Occipital lobe (tissue), 1 donor: ENCODE measurements at regions not wholly inside any gene's neighbourhood (a gene's known extent, or its start where the extent isn't known, plus 50 kb on each side); places are given as distances from the start of the nearest gene placed in this dataset.
A peak's percentile ranks its signal among the peaks of the same experiment; 100 is the strongest.
"Not testable (repeated sequence)": the region's sequence is repeated elsewhere in the genome, so short reads cannot be mapped to it uniquely, and the experiment has no call there.

Experiments
- DNase-seq: peaks from one replicate; lab custom pipeline; 2025; lab: John Stamatoyannopoulos, UW

DNA sequence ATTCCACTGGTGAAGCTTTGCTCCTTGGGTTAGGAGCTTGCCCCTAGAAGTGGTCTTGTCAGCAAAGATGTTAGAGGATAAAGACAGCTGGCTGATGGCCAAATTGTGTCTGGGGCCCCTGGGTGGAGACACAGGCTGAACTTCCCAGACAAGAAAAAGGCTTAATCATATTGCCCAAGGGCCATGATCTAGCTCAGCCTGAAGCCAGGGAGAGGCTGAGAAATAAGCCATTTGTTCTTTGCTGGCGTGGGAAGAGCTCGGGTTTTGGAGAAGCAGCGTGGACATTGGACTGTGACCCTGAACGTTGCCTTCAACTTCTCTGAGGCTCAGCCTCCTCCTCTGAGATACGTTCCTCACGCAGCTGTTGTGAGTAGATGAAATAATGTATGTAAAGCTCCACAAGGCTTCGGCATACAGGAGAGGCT is 153.0 kb downstream of the ZFP36L2 start:
- DNase-seq: no peak

DNA sequence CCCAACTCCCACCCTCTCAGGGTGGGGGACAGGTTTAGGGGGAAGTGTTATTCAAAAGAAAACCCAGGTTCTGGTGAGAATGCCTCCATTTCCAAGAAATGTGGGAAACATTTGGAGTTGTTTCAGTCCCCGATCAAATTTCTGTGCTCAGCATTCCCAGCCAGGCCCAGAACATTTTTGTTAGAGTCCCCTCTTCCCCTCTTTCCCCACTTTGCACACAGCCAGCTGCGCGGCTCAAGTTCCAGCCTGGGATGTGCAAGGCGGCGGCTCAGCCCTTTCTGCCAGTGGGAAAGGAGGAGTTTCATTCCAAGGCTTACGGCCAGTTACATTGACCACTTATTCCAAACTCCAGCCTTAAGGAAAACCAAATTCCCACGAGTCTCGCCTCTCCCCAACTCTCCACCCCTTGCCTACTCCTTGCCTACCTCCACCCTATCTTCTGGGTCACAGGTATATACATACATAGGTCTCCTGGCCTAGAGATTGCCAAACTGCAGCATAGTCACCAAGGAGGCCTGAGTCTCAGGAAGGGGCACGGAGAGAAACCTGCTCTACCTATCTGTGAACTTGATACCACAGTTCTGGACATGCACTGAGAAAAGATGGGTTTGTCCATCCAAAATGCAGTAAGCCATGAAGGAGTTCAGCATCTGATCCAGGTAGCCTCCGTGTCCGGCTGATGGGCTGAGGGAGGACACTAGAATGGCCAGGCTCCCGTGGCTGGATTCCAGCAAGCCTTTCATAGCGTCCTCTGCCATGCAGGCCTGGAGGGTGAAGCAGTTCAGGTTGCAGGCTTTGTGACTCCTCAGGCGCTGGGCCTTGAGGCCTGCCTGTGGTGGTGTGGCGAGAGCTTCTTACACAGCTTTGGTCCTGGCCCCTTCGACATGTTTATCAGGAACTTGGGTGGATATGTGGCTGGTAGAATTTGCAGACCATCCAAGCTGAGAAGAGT is 154.5 kb downstream of the ZFP36L2 start:
- DNase-seq: no peak

DNA sequence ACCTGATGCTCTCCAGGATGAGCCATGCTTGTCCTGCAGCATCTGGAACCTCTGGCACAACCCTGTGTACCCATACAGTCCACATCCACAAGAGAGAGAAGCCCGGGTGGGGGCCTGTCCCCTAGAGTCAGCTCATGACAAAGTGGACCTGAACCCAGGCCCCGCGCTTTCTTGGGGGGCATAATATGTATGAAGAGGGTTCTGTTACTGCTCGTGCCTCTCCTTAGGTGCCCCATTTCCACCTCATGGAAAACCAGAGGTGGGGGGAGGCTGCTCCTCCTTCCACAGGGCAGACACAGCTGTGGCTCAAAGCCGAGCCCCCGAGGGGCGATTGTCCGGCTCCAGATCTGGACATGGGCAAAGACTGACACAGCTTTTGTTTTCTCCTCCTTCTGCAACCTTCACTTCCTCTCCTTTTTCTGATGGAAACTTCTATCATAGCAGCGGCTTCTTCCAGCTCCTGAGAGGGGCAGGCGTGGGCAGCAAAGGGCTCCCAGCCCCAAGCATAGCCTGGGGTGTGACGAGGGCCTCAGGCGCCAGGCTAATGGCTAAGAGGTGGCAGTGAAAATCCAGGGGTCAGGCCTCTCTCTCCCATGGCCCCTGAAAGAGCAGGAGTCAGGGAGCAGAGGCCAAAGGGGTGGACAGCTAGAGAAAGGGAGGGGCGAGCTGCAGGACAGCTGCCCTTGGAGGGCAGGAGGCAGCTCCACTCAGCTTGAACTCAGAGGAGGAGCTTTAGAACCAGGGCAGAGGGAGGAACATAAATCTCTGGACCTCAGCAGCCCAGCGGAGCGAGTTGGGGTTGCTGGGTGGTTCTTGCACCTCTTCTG is 155.5 kb downstream of the ZFP36L2 start:
- no peak for DNase-seq

DNA sequence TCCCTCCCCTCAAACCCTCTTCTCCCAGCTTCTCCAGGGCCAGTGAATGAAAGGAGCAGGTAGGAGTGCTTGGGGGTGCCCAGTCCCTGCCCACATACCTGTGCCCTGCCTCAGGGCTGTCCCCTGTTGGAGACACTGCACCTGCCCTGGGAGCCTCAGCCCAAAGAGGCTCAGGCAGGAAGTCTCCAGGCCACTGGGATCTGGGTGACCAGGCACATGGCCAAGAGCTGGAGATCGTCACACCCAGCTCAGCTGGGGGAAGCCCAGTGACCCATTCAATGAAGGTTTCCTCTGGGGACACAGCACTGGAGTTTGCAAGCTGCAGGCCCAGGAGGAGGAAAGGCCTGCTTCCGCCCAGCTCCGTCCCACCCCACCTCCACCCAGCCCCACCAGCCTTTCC is 156.4 kb downstream of the ZFP36L2 start:
- DNase-seq: no peak

DNA sequence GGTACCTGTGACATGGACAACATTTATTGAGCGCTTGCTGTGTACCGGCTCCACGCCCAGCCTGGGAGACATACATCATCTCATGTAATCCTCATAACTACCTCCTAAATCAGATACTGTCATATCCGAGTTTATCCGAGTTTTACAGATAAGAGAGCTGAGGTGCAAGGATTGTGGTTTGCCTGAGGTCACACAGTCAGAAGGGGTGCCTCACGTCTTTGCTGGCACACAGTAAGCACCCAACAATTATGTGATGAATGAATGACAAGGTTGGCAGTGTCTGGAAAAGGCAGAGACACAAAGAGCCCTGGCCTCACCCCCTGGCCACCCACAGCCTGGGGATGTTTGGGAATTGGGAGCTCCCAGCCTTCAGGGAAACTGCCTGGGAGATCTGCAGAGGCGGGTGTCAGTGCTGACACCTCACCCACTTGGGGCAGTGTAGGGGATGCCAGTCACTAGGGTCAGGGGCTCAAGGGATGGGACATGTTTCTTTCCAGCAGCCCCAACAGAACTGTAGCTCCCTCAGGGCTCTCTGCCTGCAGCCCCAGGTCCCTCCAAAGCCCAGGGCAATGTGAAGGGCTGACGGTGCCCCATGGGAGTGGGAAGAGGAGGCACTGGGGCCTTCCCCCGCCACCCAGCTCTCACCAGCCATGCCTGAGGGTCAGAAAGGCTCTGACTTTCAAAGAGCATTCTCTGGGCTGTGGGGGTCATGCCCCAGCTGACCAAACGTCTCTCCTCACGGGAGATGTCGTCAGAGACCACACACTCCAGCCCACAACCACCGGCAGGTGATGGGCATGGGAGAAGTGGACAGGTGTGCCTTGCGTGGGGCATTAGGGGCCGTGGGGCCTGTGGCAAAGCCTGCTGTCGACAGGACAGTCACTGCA is 157.5 kb downstream of the ZFP36L2 start:
- DNase-seq: no peak

DNA sequence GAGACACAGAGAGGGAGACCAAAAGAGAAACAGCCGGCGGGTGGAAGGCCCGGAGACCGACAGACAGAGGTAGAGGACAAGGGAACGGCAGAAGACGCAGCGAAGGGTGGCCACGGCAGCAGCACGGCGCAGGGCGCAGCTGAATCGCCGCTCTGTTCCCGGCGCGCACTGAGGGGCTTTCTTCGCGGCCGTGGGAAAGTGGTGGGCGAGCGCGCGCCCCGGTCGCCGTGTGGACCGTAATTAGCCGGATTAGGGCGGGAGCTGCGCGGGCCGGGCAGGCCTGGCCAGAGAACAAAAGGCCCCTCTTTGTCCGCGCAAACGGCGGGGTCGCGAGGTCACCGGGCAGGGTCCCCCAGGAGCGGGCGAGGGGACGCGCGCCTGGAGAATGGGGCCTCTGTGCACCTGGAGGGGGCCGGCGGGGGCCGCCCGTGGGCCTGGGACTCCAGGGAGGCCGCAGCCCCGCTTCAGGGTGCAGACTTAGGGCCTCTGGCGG is 158.3 kb downstream of the ZFP36L2 start:
- DNase-seq: no peak

DNA sequence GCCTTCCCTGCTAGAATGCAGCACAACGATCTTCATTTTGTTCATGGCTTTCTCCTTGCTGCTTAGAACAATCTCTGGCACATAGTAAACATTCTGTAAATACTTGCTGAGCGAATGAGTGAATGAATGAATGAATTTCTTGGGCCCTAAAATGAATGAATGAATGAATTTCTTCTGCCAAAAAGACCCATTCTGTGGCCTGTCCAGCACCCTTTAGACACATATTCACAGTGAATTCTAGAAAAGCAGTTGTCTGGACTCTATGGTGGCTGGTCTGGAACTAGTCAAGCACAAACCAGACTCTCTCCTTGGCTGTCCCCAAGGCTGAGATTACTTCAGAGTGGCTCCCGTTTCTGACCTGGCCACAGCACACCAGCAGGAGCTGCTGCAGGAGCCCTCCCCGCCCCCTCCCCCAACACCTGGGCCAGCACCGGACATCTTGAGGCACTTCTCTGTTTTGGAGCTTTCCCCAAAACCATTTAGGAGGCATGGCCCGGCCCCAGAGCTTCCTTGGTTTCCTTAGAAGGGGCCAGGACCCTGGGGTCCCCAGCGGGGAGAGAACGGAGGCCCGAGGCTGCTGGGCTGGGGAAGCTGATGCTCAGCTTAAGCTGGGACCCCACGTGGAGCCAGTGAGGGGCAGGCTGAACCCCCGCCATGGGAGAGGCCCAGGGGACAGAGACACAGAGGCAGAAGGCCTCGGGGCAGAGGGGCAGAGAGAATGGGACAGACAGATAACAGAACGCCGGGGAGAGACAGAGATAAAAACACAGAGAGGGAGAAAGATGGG is 159.0 kb downstream of the ZFP36L2 start:
- DNase-seq: no peak

DNA sequence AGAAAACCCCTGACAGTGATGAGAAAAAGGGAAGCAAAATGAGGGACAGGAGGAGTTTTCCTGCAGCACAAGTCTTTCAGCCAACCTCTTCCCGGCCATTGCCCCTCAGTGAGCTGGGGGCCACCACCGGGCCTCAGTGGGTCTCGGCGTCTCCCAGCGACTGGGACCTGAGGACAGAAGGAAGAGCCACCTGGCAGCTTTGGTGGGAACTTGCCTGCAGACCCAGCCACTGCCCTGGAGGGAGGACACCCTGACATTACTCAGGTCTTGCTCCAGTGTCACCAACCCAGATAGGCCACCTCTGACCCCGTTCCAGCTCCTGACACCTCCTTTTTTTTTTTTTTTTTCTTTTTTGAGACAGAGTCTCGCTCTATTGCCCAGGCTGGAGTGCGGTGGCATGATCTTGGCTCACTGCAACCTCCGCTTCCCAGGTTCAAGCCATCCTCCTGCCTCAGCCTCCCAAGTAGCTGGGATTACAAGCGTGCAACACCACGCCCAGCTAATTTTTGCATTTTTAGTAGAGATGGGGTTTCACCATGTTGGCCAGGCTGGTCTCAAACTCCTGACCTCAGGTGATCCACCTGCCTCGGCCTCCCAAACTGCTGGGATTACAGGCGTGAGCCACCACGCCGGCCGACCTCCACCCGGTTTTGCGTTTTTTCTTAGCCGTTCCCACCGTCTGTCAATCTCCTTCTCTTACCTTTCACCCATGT is 159.7 kb downstream of the ZFP36L2 start:
- DNase-seq: not testable (repeated sequence)

DNA sequence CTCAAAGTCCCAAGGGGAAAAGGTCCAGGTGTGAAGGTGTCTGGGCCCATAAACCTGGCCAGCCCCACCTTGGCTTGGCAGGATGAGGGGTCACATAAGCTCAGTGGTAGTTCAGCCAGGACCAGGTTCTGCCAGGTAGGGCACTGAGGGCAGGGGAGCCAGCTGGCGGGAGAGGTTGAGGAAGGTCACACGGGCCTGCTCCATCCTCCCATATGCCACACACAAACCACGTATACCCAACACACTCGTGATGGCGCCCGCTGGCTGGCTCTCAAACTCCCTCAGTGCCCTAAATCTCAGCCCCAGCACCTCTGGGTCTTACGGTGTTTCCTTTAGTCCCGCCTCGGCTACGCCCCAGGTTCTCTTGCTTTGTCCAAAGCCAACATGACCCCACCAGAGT is 160.5 kb downstream of the ZFP36L2 start:
- DNase-seq: no peak

DNA sequence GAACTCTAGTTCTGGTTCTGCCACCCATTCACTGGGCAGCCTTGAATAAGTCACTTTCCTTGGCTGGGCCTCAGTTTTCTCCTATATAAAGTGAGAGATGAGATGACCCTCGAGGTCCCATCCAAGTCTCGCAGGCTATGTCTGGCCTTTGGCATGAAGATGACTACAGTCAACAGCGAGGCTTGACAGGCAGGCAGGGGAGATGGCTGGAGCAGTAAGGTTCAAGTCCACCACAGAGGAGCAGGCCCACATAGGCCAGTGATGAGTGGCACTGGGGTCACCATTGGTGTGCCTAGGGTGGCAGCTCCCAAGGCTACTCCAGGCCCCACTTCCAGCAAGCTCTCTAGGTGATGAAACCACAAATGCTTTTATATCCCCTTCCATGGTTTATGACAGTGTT is 161.4 kb downstream of the ZFP36L2 start:
- DNase-seq: no peak

DNA sequence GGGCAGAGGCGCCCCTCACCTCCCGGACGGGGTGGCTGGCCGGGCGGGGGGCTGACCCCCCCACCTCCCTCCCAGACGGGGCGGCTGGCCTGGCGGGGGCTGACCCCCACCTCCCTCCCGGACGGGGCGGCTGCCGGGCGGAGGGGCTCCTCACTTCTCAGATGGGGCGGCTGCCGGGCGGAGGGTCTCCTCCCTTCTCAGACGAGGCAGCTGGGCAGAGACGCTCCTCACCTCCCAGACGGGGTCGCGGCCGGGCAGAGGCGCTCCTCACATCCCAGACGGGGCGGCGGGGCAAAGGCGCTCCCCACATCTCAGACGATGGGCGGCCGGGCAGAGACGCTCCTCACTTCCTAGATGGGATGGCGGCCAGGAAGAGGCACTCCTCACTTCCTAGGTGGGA is 163.3 kb downstream of the ZFP36L2 start:
- DNase-seq: not testable (repeated sequence)

DNA sequence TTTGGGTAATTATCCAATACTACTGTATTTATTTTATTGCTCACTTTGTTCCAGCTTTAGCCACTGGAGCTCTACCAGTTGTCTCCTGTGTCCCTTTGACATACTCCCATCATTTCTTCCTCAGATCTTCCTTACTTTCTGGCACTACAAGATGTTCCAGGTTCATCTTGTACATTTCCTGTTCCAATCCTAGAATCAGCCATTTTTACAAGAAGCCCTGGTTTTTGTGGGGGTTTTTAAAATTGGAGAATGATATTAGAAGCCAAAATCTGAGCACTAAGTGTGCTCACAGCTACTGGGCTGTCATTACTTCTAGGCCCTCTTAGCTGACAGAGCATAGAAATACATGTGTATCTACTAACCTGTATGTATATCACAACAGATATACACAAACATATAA is 164.3 kb downstream of the ZFP36L2 start:
- DNase-seq: no peak

DNA sequence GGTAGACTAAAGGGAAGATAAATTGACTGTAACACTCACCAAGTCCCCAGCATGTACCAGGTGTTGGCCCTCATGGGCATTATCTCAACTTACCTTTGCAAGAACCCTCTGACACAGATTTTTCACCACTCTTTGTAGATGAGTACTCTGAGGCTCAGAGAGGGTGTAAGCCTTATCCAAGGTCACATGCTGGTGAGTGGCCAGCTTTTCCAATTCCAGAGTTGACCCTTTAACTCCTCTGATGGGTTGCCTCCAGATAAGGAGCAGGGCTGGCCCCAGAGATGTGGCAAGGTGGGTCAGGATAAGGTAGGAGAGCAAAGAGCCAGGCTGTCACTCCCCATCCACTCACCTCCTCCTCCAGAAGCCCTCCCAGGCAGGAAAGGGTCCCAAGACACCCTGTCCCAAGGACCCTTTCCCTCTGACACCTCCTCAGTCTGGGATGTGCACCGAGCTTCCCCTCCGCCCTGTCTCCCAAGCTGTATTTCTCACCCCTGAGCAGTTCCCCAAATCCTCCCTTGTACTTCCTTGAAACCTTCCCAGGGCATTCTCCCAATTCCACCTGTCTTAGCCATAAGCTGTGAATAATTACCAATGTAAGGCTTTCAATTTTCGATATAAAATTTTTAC is 165.9 kb downstream of the ZFP36L2 start:
- DNase-seq: no peak

DNA sequence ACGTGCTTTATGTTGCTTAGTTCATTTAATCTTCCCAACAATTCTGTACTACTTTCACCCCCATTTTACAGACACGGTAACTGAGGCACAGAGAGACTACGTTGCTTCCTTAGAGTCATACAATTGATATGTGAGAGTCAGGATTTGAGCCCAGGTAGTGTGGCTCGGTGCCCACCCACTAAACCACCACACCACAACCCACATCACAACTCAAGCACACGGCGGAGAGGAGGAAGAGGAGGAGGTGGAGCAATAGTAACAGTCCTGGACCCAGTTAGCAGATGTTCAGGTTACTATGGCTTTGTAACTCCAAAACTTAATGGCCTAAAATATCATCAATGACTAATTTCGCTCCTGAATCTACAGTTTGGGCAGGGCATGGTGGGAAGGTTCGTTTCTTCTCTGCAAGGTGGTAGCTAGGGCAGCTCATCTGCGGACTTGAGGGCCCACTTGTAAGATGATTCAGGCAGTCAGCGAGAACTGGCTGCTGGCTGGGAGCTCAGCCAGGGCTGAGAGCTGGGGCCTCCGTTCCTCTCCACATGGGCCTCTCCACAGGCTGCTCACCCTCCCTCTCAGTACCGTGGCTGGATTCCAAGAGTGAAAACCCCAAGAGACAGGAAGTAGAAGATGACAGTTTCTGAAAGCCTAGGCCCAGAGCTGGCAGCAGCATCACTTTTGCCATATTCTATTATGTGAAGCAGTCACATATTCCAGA is 167.1 kb downstream of the ZFP36L2 start:
- DNase-seq: peak; percentile 76

DNA sequence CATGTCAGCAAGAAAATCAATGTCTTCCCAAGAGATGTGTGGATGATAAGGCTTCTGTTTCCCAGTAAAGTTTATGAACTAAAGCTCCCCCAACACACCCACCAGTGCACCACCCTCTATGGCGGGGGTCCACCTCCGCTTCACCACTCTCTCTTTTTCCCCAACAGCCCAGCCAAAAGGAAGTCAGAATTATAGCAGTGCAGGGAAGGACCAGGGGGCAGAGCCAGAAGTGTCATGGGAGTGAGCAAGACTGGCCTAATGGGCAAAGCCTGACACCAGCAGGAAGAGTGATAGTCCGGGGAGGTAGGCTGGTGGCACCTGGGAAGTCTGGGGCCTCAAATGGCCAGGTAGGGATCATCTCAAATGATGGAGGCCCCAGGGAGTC is 167.7 kb downstream of the ZFP36L2 start:
- DNase-seq: no peak

DNA sequence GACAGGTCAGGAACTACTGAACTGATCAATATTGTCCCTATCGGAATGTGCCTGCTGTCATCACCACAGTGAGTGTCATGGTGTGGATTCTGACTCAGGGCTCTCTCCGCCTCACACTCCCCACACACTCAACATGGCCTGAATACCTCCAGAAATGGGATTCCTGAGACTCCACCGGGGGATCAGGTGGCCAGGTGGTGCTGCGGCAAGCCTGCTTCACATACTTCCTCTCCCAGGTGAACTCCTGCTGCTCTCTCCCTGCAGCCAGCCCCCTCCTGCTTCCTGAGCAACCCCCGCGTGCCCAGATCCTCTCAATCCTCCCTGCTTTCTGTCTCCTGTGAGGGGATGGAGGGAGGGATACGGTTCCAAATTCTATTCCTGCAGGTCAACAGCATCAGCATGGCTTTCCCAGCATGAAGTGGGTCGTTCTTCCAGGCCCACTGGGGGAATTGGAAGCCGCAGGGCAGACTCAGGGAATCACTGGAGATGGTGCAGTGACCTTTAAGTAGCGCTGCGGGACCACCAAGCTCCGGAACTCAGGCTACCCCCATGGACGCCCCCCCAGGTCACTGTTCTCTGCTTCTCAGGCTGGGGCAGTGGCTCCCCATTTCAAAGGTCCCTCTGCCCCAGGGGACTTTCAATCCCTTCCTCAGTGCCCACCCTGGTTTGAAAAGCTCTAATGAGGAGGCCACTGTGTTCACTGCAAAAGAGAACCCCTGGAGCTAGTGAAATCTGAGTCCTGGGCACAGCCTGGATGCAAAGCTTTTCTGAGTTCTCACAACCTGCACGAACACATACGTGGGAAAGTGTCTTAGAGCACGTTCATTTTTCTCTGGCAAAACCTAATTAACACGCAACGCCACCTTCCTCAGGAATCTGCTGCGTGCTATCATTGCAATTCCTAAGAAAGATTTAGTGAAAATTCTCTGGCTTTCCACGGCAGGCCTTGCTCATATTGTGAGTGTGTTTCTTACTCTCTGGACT is 168.4 kb downstream of the ZFP36L2 start:
- DNase-seq: no peak

DNA sequence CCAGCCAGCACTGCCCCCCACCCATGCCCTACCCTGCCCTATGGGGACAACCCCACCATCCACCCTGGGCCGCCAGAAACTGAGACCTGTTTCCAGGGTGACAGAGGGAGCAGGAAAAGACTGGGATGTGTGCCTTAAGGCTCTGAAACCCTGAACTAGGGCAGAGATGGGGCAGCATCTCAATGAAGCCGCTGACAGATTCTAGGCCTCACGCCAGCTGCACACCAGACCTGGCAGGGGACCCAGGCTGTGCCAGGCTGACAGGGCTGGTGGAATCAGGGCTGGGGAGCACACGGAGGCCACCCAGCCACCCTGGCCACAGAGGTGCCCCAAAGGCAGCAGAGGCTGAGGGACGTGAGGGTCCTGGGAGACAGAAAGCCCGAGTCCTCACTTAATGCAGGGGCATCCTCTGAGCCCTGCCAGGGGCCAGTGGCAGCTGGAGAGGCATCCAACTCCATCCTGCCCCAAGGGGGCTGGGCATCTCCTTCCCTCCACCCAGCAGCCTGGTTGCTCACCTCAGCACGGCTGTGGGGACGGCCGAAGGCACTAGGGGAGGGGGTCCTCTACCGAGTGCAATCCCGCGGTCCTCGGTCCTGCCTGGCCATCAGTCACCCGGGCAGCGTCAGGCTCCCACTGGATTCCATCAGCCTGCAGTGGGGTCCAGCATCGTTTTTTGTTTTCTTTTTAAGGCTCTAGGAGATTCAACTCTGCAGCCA is 169.2 kb downstream of the ZFP36L2 start:
- DNase-seq: peak; percentile 73
